Astrocyte (in vitro differentiated cells and primary cell): ENCODE measurements at regions not wholly inside any gene's neighbourhood (a gene's known extent, or its start where the extent isn't known, plus 50 kb on each side); places are given as distances from the start of the nearest gene placed in this dataset.

Experiments
- DNase-seq: peaks from one replicate; pipeline ENCODE4 v3.0.0-alpha.2; 2010; ENCODE audit warnings: low read depth
- FAIRE-seq: peaks from 2 replicates; lab custom pipeline; 2011; peaks lifted over from hg19 to GRCh38; lab: Jason Lieb, UNC
- H2AFZ ChIP-seq: 2 replicates; pipeline ENCODE4 v1.6.0; 2012; ENCODE audit warnings: low read depth, low read length, inconsistent platforms
- H3K27ac ChIP-seq: 2 replicates; pipeline ENCODE4 v1.5.1; 2011; ENCODE audit warnings: low read depth, low read length, inconsistent platforms
- H3K27me3 ChIP-seq: 2 replicates; pipeline ENCODE4 v1.6.0; 2011; ENCODE audit warnings: low read length, inconsistent platforms; ENCODE audit not compliant: insufficient read depth
- H3K36me3 ChIP-seq: 2 replicates; pipeline ENCODE4 v1.5.1; 2011; ENCODE audit warnings: low read length, inconsistent platforms; ENCODE audit not compliant: insufficient read depth
- H3K4me1 ChIP-seq: 2 replicates; pipeline ENCODE4 v1.5.1; 2011; ENCODE audit warnings: low read length, inconsistent platforms; ENCODE audit not compliant: insufficient read depth
- H3K4me2 ChIP-seq: 2 replicates; pipeline ENCODE4 v1.6.0; 2012; ENCODE audit warnings: low read length, inconsistent platforms
- H3K4me3 ChIP-seq: 2 replicates; pipeline ENCODE4 v1.5.1; 2011; ENCODE audit warnings: low read depth, mild to moderate bottlenecking, low read length, inconsistent platforms; ENCODE audit not compliant: insufficient read depth
- H3K79me2 ChIP-seq: 2 replicates; pipeline ENCODE4 v1.6.0; 2012; ENCODE audit warnings: mild to moderate bottlenecking, low read length, inconsistent platforms; ENCODE audit not compliant: insufficient read depth
- H3K9ac ChIP-seq: 2 replicates; pipeline ENCODE4 v1.6.0; 2012; ENCODE audit warnings: mild to moderate bottlenecking, low read length, inconsistent platforms
- H3K9me3 ChIP-seq: 2 replicates; pipeline ENCODE4 v1.5.1; 2012; ENCODE audit warnings: low read depth, mild to moderate bottlenecking, low read length, inconsistent platforms; ENCODE audit not compliant: insufficient read depth
- H4K20me1 ChIP-seq: 2 replicates; pipeline ENCODE4 v1.6.0; 2012; ENCODE audit warnings: low read length, inconsistent platforms; ENCODE audit not compliant: insufficient read depth
- H3K27ac Mint-ChIP-seq: one replicate; pipeline ENCODE4 v1.8.0; 2021; ENCODE audit warnings: mild to moderate bottlenecking, mixed read lengths; ENCODE audit not compliant: unreplicated experiment
- H3K27me3 Mint-ChIP-seq: one replicate; pipeline ENCODE4 v1.8.0; 2021; ENCODE audit warnings: low read depth, mixed read lengths; ENCODE audit not compliant: unreplicated experiment
- H3K36me3 Mint-ChIP-seq: one replicate; pipeline ENCODE4 v1.8.0; 2021; ENCODE audit warnings: low read depth, mixed read lengths; ENCODE audit not compliant: unreplicated experiment
- H3K4me1 Mint-ChIP-seq: one replicate; pipeline ENCODE4 v1.8.0; 2021; ENCODE audit warnings: low read depth, mixed read lengths; ENCODE audit not compliant: unreplicated experiment
- H3K4me3 Mint-ChIP-seq: one replicate; pipeline ENCODE4 v1.8.0; 2021; ENCODE audit warnings: mild to moderate bottlenecking, moderate library complexity, mixed read lengths; ENCODE audit not compliant: unreplicated experiment
- H3K9me3 Mint-ChIP-seq: one replicate; pipeline ENCODE4 v1.8.0; 2021; ENCODE audit warnings: mild to moderate bottlenecking, mixed read lengths; ENCODE audit not compliant: unreplicated experiment
- EZH2 ChIP-seq: IDR thresholded peaks from 2 replicates; pipeline ENCODE4 v1.6.1; 2012; ENCODE audit warnings: mild to moderate bottlenecking, low read length, inconsistent platforms; ENCODE audit not compliant: insufficient read depth
- TF ChIP-seq, protein P1 (sequence below): IDR thresholded peaks from 2 replicates; pipeline ENCODE4 v1.5.1; 2011; ENCODE audit warnings: low read depth, mild to moderate bottlenecking, inconsistent platforms, low read length, moderate library complexity; ENCODE audit not compliant: insufficient read depth

DNA sequence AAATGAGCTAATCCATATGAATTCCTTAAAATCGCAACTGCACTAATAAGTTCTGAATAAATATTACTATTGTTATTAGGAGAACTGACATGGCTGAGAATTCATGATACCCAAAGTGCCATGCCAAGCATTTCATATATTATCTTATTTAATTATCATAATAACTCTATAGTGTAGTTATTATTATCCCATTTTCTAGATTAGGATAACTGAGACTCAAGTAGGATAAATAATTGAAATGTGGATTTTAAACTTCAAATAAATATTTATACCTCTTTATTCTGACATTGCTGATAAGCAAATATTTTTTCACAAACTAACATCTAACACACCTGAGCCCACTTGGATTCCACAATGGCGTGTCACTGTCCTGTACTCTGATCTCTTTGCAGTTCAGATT, 492.7 kb downstream of the IRS1 start:
- no peaks in the 10 kb centered on the region for H3K36me3 Mint-ChIP-seq
- H3K9me3 Mint-ChIP-seq = no peaks in the 10 kb centered on the region

GRCh38 chr2:226304308-226304707, 495.3 kb downstream of the IRS1 start:
- no peak overlapping the region for H3K9ac ChIP-seq
- H3K4me2 ChIP-seq = no peak overlapping the region
- no peaks in the 10 kb centered on the region for H3K27me3 ChIP-seq
- Mint-ChIP-seq H3K9me3 (no peaks in the 10 kb centered on the region), H3K36me3 (no peaks in the 10 kb centered on the region), H3K27ac (no peak overlapping the region), H3K4me1 (no peaks in the 10 kb centered on the region), H3K27me3 (no peaks in the 10 kb centered on the region), H3K4me3 (no peak overlapping the region)
- H3K9me3 ChIP-seq = no peaks in the 10 kb centered on the region
- no peak overlapping the region for H3K27ac ChIP-seq
- TF ChIP-seq, protein P1, sequence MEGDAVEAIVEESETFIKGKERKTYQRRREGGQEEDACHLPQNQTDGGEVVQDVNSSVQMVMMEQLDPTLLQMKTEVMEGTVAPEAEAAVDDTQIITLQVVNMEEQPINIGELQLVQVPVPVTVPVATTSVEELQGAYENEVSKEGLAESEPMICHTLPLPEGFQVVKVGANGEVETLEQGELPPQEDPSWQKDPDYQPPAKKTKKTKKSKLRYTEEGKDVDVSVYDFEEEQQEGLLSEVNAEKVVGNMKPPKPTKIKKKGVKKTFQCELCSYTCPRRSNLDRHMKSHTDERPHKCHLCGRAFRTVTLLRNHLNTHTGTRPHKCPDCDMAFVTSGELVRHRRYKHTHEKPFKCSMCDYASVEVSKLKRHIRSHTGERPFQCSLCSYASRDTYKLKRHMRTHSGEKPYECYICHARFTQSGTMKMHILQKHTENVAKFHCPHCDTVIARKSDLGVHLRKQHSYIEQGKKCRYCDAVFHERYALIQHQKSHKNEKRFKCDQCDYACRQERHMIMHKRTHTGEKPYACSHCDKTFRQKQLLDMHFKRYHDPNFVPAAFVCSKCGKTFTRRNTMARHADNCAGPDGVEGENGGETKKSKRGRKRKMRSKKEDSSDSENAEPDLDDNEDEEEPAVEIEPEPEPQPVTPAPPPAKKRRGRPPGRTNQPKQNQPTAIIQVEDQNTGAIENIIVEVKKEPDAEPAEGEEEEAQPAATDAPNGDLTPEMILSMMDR = no peak
- TF ChIP-seq EZH2 = no peak
- no peaks in the 10 kb centered on the region for H3K79me2 ChIP-seq
- FAIRE-seq = no peak
- no peak for DNase-seq
- no peaks in the 10 kb centered on the region for H3K4me1 ChIP-seq
- H2AFZ ChIP-seq = no peak overlapping the region
- no peaks in the 10 kb centered on the region for H3K36me3 ChIP-seq
- H3K4me3 ChIP-seq = no peak overlapping the region
- no peaks in the 10 kb centered on the region for H4K20me1 ChIP-seq

More for the DNA sequence above, 492.7 kb downstream of the IRS1 start:
- H3K27ac Mint-ChIP-seq = no peak overlapping the region
- no peaks in the 10 kb centered on the region for H3K27me3 ChIP-seq
- no peaks in the 10 kb centered on the region for H3K9me3 ChIP-seq
- H4K20me1 ChIP-seq = no peaks in the 10 kb centered on the region
- peaks cover 2% of the 10 kb centered on the region for H3K4me1 Mint-ChIP-seq
- H3K79me2 ChIP-seq = no peaks in the 10 kb centered on the region
- no peaks in the 10 kb centered on the region for H3K27me3 Mint-ChIP-seq
- no peak overlapping the region for H3K4me2 ChIP-seq
- TF ChIP-seq EZH2 = no peak
- TF ChIP-seq, protein P1 = no peak
- no peak overlapping the region for H3K27ac ChIP-seq
- H3K4me3 Mint-ChIP-seq = no peak overlapping the region
- no peak for DNase-seq
- no peak overlapping the region for H3K9ac ChIP-seq
- H2AFZ ChIP-seq = no peak overlapping the region
- FAIRE-seq = no peak
- no peaks in the 10 kb centered on the region for H3K4me1 ChIP-seq
- no peak overlapping the region for H3K4me3 ChIP-seq
- no peaks in the 10 kb centered on the region for H3K36me3 ChIP-seq

- Histone ChIP-seq H3K4me1 (no peaks in the 10 kb centered on the region), H3K9me3 (no peaks in the 10 kb centered on the region), H2AFZ (no peak overlapping the region), H3K36me3 (no peaks in the 10 kb centered on the region), H3K27ac (no peak overlapping the region), H3K9ac (no peak overlapping the region), H4K20me1 (no peaks in the 10 kb centered on the region), H3K4me3 (no peak overlapping the region), H3K27me3 (no peaks in the 10 kb centered on the region), H3K4me2 (no peak overlapping the region), H3K79me2 (no peaks in the 10 kb centered on the region)
- Mint-ChIP-seq H3K9me3 (no peaks in the 10 kb centered on the region), H3K4me1 (no peaks in the 10 kb centered on the region), H3K4me3 (no peak overlapping the region), H3K27ac (no peak overlapping the region), H3K27me3 (no peaks in the 10 kb centered on the region), H3K36me3 (no peaks in the 10 kb centered on the region)
- DNase-seq (no peak), FAIRE-seq (no peak)
- TF ChIP-seq, protein P1 = no peak
- TF ChIP-seq EZH2 = no peak
Observed at GRCh38 chr2:226303707-226304106, 495.9 kb downstream of the IRS1 start.
